GM06990 (cell line): ENCODE measurements at regions not wholly inside any gene's neighbourhood (a gene's known extent, or its start where the extent isn't known, plus 50 kb on each side); places are given as distances from the start of the nearest gene placed in this dataset.

Experiments
- DNase-seq: peaks from one replicate; pipeline ENCODE4 v3.0.0-alpha.2; 2011; ENCODE audit not compliant: insufficient read length; ENCODE audit errors: extremely low read depth
- H3K27me3 ChIP-seq: replicated peaks from 2 replicates; pipeline ENCODE4 v1.6.0; 2011; ENCODE audit warnings: low read length; ENCODE audit not compliant: control insufficient read depth, insufficient read depth
- H3K36me3 ChIP-seq: 2 replicates; pipeline ENCODE4 v1.5.1; 2011; ENCODE audit warnings: low read length; ENCODE audit not compliant: control insufficient read depth, insufficient read depth
- H3K4me3 ChIP-seq: replicated peaks from 2 replicates; pipeline ENCODE4 v1.5.1; 2011; ENCODE audit warnings: low read depth, mild to moderate bottlenecking, control low read depth, low read length
- TF ChIP-seq, protein P1 (sequence below): IDR thresholded peaks from 2 replicates; pipeline ENCODE4 v1.5.1; 2011; ENCODE audit warnings: low read length, control low read depth, mild to moderate bottlenecking, inconsistent platforms; ENCODE audit not compliant: insufficient read depth, poor library complexity, severe bottlenecking

DNA sequence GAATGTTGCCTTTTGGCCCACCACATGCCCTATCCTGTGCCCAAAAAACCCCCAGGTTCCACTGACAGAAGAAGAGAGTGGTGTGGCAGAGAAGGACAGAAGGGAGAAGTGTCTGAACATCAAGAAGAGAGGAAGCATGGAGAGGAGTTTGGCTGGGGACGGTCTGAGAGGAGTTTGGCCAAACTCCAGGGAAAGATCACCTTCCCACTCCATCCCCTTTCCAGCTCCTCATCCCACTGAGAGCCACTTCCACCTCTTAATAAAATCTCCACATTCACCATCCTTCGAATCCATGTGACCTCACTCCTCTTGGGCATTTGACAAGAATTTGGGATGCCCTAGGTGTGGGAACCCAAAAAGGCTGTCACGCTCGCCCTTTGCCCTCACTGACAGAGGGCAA is 311.6 kb upstream of the GRM7 start:
- Histone ChIP-seq H3K27me3 (no peaks in the 10 kb centered on the region), H3K4me3 (no peak overlapping the region), H3K36me3 (no peaks in the 10 kb centered on the region)
- TF ChIP-seq, protein P1, sequence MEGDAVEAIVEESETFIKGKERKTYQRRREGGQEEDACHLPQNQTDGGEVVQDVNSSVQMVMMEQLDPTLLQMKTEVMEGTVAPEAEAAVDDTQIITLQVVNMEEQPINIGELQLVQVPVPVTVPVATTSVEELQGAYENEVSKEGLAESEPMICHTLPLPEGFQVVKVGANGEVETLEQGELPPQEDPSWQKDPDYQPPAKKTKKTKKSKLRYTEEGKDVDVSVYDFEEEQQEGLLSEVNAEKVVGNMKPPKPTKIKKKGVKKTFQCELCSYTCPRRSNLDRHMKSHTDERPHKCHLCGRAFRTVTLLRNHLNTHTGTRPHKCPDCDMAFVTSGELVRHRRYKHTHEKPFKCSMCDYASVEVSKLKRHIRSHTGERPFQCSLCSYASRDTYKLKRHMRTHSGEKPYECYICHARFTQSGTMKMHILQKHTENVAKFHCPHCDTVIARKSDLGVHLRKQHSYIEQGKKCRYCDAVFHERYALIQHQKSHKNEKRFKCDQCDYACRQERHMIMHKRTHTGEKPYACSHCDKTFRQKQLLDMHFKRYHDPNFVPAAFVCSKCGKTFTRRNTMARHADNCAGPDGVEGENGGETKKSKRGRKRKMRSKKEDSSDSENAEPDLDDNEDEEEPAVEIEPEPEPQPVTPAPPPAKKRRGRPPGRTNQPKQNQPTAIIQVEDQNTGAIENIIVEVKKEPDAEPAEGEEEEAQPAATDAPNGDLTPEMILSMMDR = no peak
- no peak for DNase-seq

DNA sequence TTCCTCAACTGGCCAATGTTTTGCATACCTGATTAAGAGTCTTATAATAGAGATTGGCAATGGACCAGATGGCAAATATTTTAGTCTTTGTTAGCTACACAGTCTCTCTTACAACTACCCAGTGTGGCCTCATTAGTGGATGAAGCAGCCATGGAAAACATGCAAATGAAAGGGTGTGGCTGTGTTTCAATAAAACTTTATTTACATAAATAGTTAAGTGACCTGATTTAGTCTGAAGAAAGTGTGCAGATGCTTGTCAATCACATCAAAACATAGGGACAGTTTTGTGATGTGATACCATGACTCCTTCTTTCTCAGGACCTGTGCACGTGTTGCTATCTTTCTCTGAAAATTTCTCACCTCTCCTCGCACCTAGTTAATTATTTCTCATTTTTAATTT is 309.8 kb upstream of the GRM7 start:
- no peak for DNase-seq
- Histone ChIP-seq H3K36me3 (no peaks in the 10 kb centered on the region), H3K27me3 (no peaks in the 10 kb centered on the region), H3K4me3 (no peak overlapping the region)
- TF ChIP-seq, protein P1 = no peak

DNA sequence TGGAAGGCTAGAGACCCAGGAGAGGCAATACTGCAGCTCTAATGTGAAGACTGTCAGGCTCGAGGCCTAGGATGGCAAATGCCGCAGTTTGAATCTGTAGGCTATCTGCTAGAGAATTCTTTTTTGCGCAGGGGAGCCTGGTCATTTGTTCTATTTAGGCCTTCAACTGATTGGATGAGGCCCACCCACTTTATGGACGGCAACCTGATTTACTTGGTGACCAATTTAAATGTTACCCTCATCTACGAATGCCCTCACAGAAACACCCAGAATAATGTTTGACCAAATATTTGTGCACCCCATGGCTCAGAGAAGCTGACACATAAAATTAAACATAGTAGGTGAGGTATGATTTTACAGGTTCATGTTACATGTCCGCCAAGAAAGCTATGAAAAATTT is 300.7 kb upstream of the GRM7 start:
- Histone ChIP-seq H3K36me3 (no peaks in the 10 kb centered on the region), H3K27me3 (no peaks in the 10 kb centered on the region), H3K4me3 (no peak overlapping the region)
- TF ChIP-seq, protein P1 = no peak
- DNase-seq = no peak

DNA sequence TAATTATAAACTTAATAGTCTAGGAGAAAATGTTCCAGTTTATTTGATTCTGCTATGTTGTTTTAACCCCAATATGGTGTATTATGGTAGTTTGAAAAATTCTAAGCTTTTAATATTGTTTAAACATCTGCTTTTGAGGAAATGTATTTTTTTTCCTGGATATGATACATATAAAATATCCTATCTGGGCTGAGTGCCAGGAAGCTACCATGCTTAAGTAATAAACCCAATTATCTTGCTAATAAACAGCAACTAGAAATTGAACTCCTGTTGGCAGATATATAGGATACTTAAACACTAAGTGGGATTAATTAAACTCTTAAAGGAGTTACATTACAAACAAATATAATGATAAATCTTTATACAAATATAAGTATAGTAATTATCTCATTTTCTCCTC is 293.7 kb upstream of the GRM7 start:
- Histone ChIP-seq H3K27me3 (no peaks in the 10 kb centered on the region), H3K36me3 (no peaks in the 10 kb centered on the region), H3K4me3 (no peak overlapping the region)
- DNase-seq = no peak
- TF ChIP-seq, protein P1 = no peak

DNA sequence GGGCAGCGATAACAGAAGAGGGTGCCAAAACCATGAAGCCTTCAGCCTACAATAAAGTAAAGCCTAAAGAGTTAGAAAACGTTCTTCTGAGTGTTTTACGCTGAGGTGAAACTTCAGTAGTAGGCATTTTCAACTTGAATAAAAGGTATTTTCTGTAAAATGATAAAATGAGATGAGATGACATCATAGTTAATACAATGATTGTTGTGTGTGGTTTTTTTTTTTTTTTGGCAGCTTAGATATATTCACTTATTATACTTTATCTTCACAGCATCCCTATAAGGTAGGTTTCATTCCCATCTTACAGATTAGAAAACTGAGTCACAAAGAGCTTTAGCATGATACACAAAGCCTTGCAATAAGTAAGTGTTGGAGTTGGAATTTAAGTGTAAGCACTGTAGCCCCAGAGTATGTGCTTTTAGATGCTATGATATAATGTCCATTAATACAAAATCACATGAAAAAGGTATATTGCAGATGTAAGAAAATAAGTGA is 291.9 kb upstream of the GRM7 start:
- Histone ChIP-seq H3K36me3 (no peaks in the 10 kb centered on the region), H3K4me3 (no peak overlapping the region), H3K27me3 (no peaks in the 10 kb centered on the region)
- DNase-seq = no peak
- TF ChIP-seq, protein P1 = no peak

DNA sequence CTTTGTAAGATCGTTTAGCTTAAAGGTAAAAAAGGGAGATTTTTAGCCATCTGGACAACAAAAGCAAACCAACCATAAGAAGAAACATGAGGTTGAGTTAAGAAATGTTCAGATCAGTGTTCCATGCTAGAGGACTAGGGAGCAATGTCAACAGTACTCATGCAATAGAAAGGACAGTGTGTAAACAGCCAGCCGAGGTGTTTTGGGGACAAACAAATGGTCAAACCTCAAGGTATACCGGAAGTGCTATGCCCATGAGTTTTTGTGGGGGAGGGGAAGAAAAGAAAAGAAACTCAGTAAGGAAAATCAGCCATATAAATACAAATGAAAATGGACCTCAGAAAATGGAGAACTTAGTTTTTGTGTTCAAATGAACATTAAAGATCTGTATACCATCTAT is 289.5 kb upstream of the GRM7 start:
- H3K4me3 ChIP-seq = no peak overlapping the region
- TF ChIP-seq, protein P1 = no peak
- no peaks in the 10 kb centered on the region for H3K36me3 ChIP-seq
- DNase-seq = no peak
- no peaks in the 10 kb centered on the region for H3K27me3 ChIP-seq
